ENCODE measurements at regions not wholly inside any gene's neighbourhood (a gene's known extent, or its start where the extent isn't known, plus 50 kb on each side); places are given as distances from the start of the nearest gene placed in this dataset.

DNA sequence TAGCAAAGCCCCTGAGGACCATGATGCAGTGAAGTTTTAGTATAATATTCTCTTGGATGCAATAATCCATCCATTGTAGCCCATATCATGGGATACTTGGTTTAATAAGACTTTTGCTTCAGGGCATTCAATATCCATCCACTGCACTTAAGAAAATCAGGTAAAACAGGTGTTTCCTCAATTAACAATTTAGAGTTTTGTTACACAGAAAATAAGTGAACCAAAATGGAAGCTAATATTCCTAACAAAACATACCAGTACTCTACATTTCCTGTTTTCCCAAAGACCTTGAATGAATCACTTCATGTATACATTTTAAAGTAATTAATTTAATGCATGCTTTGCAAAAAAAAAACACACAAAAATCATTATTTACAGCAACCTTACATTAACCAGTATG, 305.6 kb downstream of the NR2F1-AS1 start:
- no peak for TF ChIP-seq GATA3 (IDR thresholded peaks at IDR 0.05; ENCODE audit: low read depth, low read length)
- no peak for TF ChIP-seq GATA2 (IDR thresholded peaks at IDR 0.05; ENCODE audit: low read depth, low read length)

DNA sequence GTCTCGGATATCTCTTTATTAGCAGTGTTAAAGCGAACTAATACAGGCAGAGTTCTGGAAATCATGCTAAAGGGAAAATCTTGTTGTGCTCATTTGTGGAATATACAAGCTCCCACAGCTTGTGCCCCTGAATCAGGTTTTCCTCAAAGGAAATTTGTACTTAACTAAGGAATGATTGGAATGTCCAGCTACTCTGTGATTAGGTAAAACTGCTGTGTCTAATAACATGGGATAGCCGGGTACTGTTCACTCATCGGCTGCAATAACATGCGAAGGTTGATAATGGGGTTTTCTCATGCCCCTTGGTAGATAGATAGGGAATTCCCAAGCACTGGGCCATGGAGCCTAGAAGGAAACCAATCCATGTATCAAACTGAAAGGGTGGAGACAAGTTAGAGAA, 306.7 kb downstream of the NR2F1-AS1 start:
- TF ChIP-seq GATA2 (IDR thresholded peaks at IDR 0.05; ENCODE audit: low read depth, low read length): no peak
- TF ChIP-seq GATA3 (IDR thresholded peaks at IDR 0.05; ENCODE audit: low read depth, low read length): no peak

DNA sequence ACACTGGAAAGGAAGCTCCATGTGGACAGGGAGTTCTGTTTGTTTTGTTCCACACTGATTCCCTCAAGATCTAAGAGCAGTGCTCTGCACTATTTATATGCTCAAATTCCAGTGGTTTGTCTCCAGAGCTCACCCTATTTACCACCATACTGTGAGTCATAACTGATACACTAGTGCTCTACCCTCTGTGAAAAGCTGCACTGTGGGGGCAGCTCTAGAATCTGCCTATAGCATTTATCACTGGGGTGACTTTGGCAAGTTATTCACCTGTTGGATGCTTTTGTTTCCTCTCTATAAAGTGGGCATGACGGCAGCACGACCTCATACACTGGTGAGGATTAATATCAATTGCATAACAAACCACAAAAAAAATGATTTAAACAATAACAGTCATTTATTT, 307.8 kb downstream of the NR2F1-AS1 start:
- TF ChIP-seq GATA2 (IDR thresholded peaks at IDR 0.05; ENCODE audit: low read depth, low read length) (no peak), GATA3 (IDR thresholded peaks at IDR 0.05; ENCODE audit: low read depth, low read length) (no peak)

DNA sequence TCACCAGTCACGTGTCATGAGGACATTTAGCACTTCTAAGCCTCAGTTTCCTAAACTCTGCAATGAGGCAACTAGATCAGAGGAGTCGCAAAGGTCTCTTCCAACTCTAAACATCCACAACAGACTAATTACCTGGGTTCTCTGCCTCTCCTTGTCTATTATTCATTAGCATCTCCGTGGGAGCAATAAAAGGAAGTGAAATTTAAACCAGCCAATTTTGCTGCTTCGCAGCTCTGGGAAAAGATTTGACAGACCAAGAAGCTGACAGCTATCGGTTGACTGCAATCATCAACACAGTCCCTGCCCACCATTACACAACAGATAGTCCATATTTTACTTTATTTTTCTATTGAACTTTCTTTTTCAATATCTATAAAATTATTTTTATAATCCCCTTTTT, 308.9 kb downstream of the NR2F1-AS1 start:
- no peak for TF ChIP-seq GATA2 (IDR thresholded peaks at IDR 0.05; ENCODE audit: low read depth, low read length)
- no peak for TF ChIP-seq GATA3 (IDR thresholded peaks at IDR 0.05; ENCODE audit: low read depth, low read length)

DNA sequence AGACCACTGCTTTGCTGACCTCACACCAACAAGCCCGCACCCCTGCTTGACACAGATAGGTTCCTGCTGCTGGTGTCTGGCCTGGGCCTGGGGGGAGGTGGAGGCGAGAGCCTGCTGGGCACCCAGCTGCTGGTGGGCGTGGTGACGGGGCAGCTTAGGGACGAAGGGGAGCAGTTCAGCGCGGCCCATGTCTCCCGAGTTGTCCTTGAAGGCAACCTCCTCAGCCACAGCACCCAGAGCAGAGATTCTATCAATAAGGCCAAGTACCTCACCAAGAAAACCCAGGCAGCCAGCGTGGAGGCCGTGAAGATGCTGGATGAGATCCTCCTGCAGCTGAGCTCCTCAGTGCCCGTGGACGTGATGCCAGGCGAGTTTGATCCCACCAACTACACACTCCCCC, 313.3 kb downstream of the NR2F1-AS1 start:
- TF ChIP-seq GATA3 (IDR thresholded peaks at IDR 0.05; ENCODE audit: low read depth, low read length) (no peak), GATA2 (IDR thresholded peaks at IDR 0.05; ENCODE audit: low read depth, low read length) (no peak)

DNA sequence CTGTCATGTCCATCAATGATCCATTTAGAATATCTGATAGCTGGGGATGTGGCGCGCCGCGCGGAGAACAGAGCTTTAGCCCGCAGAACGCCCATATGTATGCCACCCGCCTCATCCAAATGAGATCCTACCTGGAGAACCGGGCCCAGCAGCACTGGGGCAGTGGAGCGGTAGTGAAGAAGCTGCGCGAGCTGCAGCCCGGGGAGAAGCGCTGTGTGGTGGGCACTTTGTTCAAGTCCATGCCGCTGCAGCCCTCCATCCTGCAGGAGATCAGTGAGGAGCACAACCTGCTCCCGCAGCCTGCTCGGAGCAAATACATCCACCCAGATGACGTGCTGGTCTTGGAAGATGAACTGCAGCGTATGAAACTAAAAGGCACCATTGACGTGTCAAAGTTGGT, 313.7 kb downstream of the NR2F1-AS1 start:
- TF ChIP-seq GATA3 (IDR thresholded peaks at IDR 0.05; ENCODE audit: low read depth, low read length) (no peak), GATA2 (IDR thresholded peaks at IDR 0.05; ENCODE audit: low read depth, low read length) (no peak)

DNA sequence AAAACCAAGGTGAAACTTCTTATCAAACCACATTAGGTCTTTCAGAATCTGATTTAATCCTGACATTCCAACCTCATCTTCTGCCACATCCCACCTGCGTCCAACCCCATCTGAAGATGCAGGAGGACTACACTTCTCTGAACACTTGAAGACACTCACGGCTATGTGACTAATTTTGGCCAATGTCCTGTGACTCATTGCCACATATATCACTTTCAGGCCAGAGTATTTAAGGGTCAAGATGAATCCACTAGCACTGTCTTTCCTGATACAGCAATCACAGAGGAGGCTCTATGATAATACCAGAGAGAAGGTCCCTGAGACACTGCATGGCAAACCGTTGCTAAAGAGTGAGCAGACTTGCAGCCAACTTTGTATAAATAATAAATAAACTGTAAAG, 323.4 kb downstream of the NR2F1-AS1 start:
- no peak for TF ChIP-seq GATA3 (IDR thresholded peaks at IDR 0.05; ENCODE audit: low read depth, low read length)
- TF ChIP-seq GATA2 (IDR thresholded peaks at IDR 0.05; ENCODE audit: low read depth, low read length): no peak

DNA sequence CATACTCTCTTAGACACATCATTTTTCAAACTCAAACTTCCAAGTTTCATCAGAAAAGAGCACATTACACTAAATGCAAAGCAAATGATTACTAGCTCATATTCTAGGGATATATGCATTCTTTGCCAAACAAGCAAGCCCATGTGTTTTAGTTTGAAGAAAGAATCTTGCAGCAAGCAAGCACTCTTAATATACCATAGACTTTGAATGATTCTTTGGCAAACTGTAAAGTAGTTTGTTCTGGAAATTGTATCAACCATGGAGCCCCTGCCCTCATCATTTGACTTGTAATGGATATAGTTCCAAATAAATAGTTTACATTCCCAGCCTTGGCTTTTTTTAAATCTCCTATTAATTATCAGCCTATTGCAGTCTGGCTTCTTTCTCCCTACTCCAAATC, 325.2 kb downstream of the NR2F1-AS1 start:
- TF ChIP-seq GATA2 (IDR thresholded peaks at IDR 0.05; ENCODE audit: low read depth, low read length): no peak
- no peak for TF ChIP-seq GATA3 (IDR thresholded peaks at IDR 0.05; ENCODE audit: low read depth, low read length)

DNA sequence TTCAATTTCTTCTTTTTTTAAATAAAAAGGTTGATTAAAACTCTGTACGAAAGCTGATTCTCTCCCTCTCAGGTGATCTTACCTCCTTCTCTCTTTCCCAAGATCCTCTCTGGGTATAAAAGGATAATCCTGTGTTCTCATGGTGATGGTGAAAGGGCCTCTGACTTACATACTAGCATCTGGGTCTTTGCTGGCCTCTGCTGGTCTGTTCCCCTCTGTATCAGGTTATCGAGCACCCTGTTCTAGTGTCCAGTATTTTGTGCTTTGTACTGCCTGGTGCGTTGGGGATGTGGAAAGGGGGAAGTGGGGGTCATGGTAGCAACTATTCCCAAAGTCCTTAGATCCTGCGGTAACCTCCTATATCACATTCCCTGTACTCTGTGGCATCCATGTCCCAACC, 328.9 kb downstream of the NR2F1-AS1 start:
- TF ChIP-seq GATA2 (IDR thresholded peaks at IDR 0.05; ENCODE audit: low read depth, low read length): no peak
- no peak for TF ChIP-seq GATA3 (IDR thresholded peaks at IDR 0.05; ENCODE audit: low read depth, low read length)

DNA sequence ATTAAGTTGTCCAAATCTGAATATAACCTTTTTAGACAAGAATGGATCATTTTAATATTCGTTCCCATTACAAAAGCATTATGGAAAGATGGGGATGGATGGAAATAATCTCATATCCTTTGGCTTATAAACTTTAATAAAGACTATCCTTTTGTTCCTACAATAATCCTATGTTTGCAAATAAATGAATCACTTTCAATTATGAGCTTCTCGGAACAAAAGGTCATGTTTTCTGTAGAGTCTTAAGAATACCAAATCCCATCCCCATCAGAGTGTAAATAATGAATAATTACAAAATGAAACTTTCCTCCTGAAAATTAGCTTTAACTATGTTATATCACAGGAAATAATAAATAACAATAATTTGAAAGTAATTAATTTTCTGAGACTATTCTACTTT, 329.7 kb downstream of the NR2F1-AS1 start:
- TF ChIP-seq GATA3 (IDR thresholded peaks at IDR 0.05; ENCODE audit: low read depth, low read length): no peak
- no peak for TF ChIP-seq GATA2 (IDR thresholded peaks at IDR 0.05; ENCODE audit: low read depth, low read length)

DNA sequence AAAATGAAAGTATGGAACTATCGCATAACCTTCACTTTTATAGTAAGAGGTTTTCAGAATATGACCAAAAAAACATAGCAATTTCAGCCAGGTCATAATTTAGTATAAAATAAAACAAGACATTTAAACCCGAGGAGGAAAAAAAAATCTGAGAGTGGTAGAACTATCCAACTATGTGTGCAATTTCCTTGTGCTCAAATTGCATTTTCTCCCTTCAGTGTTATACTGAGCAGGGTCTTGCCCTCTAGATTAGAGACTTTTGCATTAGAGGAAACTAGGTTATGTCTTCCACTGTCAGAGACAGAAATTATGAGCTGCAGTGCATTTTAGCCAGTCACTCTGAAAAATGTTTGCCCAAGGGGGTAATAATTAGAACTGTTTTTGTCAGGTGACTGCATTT, 330.6 kb downstream of the NR2F1-AS1 start:
- TF ChIP-seq GATA3 (IDR thresholded peaks at IDR 0.05; ENCODE audit: low read depth, low read length) (no peak), GATA2 (IDR thresholded peaks at IDR 0.05; ENCODE audit: low read depth, low read length) (no peak)

DNA sequence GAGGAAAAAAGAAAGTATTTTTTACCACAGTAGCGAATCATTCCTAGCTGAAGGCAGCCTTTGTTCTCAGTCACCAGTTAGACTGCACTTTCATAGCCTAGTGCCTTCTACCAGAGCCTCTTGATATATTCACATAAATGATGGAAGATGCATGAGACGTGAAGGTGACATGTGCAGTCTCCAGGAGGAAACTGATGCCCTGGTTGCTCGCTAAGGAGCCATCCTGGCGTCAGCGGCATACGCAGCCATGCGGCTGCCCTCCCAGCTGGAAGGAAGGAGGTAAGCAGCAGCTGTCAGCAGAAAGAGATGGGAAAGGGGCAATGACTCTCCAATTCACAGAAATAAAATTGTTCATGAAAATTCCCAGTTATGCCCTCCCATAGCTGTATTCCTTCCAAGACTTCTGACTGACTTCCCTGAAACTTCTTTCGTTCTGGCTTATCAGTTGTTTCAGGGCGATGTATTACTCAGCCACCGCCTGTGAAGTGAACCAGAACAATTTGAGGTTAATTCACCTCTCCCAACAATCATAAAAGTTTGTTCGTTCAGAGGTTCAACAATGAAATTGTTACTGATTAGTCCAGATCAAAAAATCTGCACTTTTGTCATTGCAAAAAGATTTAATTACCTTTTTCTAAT, 331.2 kb downstream of the NR2F1-AS1 start:
- no peak for TF ChIP-seq GATA2 (IDR thresholded peaks at IDR 0.05; ENCODE audit: low read depth, low read length)
- no peak for TF ChIP-seq GATA3 (IDR thresholded peaks at IDR 0.05; ENCODE audit: low read depth, low read length)

DNA sequence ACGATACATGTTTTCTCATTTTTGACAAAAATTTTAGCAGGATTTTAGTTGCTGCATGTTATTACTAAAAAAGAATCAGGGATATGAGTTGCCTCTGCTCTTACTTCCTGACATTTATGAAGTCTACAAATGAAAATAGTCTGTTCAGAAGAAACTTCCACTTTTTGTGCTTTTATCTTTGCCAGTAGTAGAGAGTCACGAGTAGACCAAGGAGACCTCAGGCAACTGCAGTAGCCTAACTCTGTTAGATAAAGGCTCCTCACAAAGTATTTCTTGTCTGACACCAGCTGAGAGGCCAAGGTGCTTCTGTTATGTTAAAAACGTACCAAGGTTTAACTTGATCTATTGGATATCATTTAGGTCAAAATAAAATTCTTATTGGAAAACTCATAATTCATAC, 333.9 kb downstream of the NR2F1-AS1 start:
- TF ChIP-seq GATA2 (IDR thresholded peaks at IDR 0.05; ENCODE audit: low read depth, low read length) (no peak), GATA3 (IDR thresholded peaks at IDR 0.05; ENCODE audit: low read depth, low read length) (no peak)

DNA sequence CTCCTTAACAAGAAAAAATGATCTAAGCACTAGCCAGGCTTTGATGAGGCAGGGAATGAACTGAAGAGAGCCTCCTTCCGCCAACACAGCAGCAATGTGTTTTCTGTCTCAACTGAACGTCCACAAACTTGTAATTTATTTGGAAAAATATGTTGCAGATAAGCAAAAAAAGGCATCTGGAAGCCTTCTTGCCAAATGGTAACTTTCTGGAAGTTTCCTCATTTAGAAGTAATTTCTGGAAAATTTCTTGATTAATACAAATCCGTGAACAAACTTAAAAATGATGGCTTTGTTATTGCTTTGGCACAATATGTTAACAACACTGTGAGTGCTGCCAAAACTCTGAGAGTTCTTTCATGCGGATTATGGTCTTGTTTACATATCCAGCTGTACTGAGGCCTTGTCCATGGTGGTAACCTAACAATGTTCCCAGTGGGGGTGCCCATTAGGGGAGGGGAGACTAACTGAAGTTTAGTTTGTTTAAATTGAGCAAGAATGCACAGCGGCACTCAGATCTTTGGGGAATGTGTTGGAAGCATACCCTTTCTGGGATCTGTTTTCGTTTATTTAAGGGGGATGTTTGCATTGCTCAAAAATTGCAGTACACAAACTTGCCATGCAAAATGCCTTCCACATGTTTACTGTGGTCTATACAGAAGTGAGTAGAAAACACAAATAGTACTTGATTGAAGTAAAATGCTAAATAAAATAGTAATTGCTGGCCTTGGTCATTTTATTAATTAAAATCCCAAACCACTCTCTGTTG, 334.7 kb downstream of the NR2F1-AS1 start:
- TF ChIP-seq GATA3 (IDR thresholded peaks at IDR 0.05; ENCODE audit: low read depth, low read length) (no peak), GATA2 (IDR thresholded peaks at IDR 0.05; ENCODE audit: low read depth, low read length) (no peak)

DNA sequence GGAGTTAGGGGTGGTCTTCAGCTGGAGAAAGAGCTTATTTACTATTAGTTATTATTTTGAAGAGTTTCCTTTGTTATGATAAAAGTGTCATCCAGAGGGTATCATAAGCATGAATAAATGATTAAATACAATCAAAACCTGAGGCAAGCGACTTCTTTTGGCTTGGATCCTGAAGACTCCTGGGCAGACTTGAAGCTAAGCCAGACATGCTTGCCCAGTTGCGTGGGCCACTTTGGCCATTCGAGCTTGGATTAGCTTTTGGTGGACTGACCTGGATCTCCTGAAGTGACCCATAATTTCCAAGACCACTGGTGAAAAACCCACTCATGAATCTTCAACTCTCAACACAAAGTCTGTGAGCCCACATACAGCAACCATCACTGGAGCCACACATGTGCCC, 335.8 kb downstream of the NR2F1-AS1 start:
- TF ChIP-seq GATA2 (IDR thresholded peaks at IDR 0.05; ENCODE audit: low read depth, low read length): no peak
- no peak for TF ChIP-seq GATA3 (IDR thresholded peaks at IDR 0.05; ENCODE audit: low read depth, low read length)
